ENCODE measurements at regions not wholly inside any gene's neighbourhood (a gene's known extent, or its start where the extent isn't known, plus 50 kb on each side); places are given as distances from the start of the nearest gene placed in this dataset.
A peak's percentile ranks its signal among the peaks of the same experiment; 100 is the strongest.
"Not testable (repeated sequence)": the region's sequence is repeated elsewhere in the genome, so short reads cannot be mapped to it uniquely, and the experiment has no call there.

- no peak for DNase-seq
Measured at GRCh38 chr15:93932164-93932776, 299.1 kb upstream of the MCTP2 start.

GRCh38 chr15:93929375-93930094 is 301.8 kb upstream of the MCTP2 start:
- DNase-seq = no peak

GRCh38 chr15:93920204-93920603 is 311.2 kb upstream of the MCTP2 start:
- no peak for DNase-seq

GRCh38 chr15:93918801-93919200 is 312.6 kb upstream of the MCTP2 start:
- not testable (repeated sequence) for DNase-seq

GRCh38 chr15:93917181-93917580 is 314.2 kb upstream of the MCTP2 start:
- no peak for DNase-seq

- no peak for DNase-seq
Measured at GRCh38 chr15:93913871-93914270, 317.5 kb upstream of the MCTP2 start.

GRCh38 chr15:93913310-93913709 is 318.1 kb upstream of the MCTP2 start:
- DNase-seq = no peak

GRCh38 chr15:93900476-93901400 is 330.6 kb upstream of the MCTP2 start:
- no peak for DNase-seq

GRCh38 chr15:93899817-93900216 is 331.5 kb upstream of the MCTP2 start:
- no peak for DNase-seq

- no peak for DNase-seq
Measured at GRCh38 chr15:93897377-93897776, 334.0 kb upstream of the MCTP2 start.

GRCh38 chr15:93895976-93896770 is 335.2 kb upstream of the MCTP2 start:
- DNase-seq = peak; percentile 41

GRCh38 chr15:93894438-93895036 is 336.8 kb upstream of the MCTP2 start:
- DNase-seq = no peak

GRCh38 chr15:93887151-93887550 is 344.2 kb upstream of the MCTP2 start:
- peak; percentile 60 for DNase-seq

- DNase-seq = no peak
Measured at GRCh38 chr15:93882779-93883178, 348.6 kb upstream of the MCTP2 start.

GRCh38 chr15:93882141-93882540 is 349.2 kb upstream of the MCTP2 start:
- no peak for DNase-seq

GRCh38 chr15:93881310-93881709 is 350.1 kb upstream of the MCTP2 start:
- no peak for DNase-seq

GRCh38 chr15:93880358-93880757 is 351.0 kb upstream of the MCTP2 start:
- no peak for DNase-seq

- DNase-seq = no peak
Measured at GRCh38 chr15:93870583-93870982, 360.8 kb upstream of the MCTP2 start.

GRCh38 chr15:93866948-93867347 is 364.4 kb upstream of the MCTP2 start:
- no peak for DNase-seq

GRCh38 chr15:93866476-93866875 is 364.9 kb upstream of the MCTP2 start:
- DNase-seq = no peak

GRCh38 chr15:93865586-93865985 is 365.8 kb upstream of the MCTP2 start:
- DNase-seq = peak; percentile 32

- DNase-seq = no peak
Measured at GRCh38 chr15:93862791-93863190, 368.6 kb upstream of the MCTP2 start.
